K562 (cell line): ENCODE measurements at regions not wholly inside any gene's neighbourhood (a gene's known extent, or its start where the extent isn't known, plus 50 kb on each side); places are given as distances from the start of the nearest gene placed in this dataset.

Source experiments
- ATAC-seq: fragments of 200-7000 bp; cut with Tn5 transposase; 3 replicates; pipeline ENCODE4 v1.9.1; 2020; ENCODE audit warnings: moderate library complexity
- BruUV-seq: library from RNA; stranded (reverse); fragments of 400-500 nt; replicated peaks from 2 replicates; lab custom pipeline; 2021; lab: Mats Ljungman, UMichigan
- CTCF ChIA-PET: fragments of 300-600 bp; formaldehyde crosslinking; extraction: SDS; loops from one replicate; lab custom pipeline; 2021; ENCODE audit warnings: low intra/inter-chr PET ratio; lab: Yijun Ruan, JAX
- POLR2A ChIA-PET: fragments of 300-600, 350-650 bp; sonication (Branson Sonifier 250); formaldehyde crosslinking; extraction: SDS; loops from one replicate; lab custom pipeline; 2021; ENCODE audit warnings: antibody characterized with exemption, inconsistent platforms; lab: Yijun Ruan, JAX
- DNase-seq, 4 experiments: peaks; one replicate each; pipeline versions ENCODE4 v3.0.0 to v3.0.0-alpha.2; 2011 to 2018; ENCODE audit warnings: low spot score in 3 of 4, mixed read lengths in 3 of 4; ENCODE audit errors: extremely low read depth in 1 of 4
- FAIRE-seq: peaks from 2 replicates; lab custom pipeline; 2011; peaks lifted over from hg19 to GRCh38; lab: Jason Lieb, UNC
- H2AFZ ChIP-seq: 2 replicates; pipeline ENCODE4 v1.6.0; 2011; ENCODE audit warnings: low read depth, low read length, control low read depth, inconsistent platforms
- H3K27ac ChIP-seq: fragments of 200-600 bp; 3 replicates; pipeline ENCODE4 v1.8.0; 2011; ENCODE audit warnings: low read depth, mild to moderate bottlenecking, control low read depth, inconsistent platforms, low read length, moderate library complexity, mixed read lengths; ENCODE audit errors: extremely low read depth
- H3K27me3 ChIP-seq, 2 experiments: fragments of 300-600 bp in 1 of 2; 2 replicates in 1 of 2; 3 replicates in 1 of 2; pipeline versions ENCODE4 v1.6.0 to v1.8.0; 2011; ENCODE audit warnings: inconsistent platforms in 2 of 2, low read length in 2 of 2, mild to moderate bottlenecking in 1 of 2, mixed read lengths in 1 of 2, moderate library complexity in 1 of 2; ENCODE audit not compliant: control insufficient read depth in 2 of 2, insufficient read depth in 2 of 2
- H3K36me3 ChIP-seq: fragments of 300-600 bp; 3 replicates; pipeline ENCODE4 v1.8.0; 2011; ENCODE audit warnings: mild to moderate bottlenecking, low read length, inconsistent platforms; ENCODE audit not compliant: control insufficient read depth, insufficient read depth
- H3K4me1 ChIP-seq, 2 experiments: fragments of 200-600 bp in 1 of 2; replicated peaks in 1 of 2; 2 replicates in 1 of 2; 3 replicates in 1 of 2; pipeline versions ENCODE4 v1.5.1 to v1.8.0; 2011; ENCODE audit warnings: inconsistent platforms in 2 of 2, low read length in 2 of 2, mild to moderate bottlenecking in 1 of 2, mixed read lengths in 1 of 2, moderate library complexity in 1 of 2; ENCODE audit not compliant: control insufficient read depth in 2 of 2, insufficient read depth in 2 of 2
- H3K4me2 ChIP-seq: 2 replicates; pipeline ENCODE4 v1.6.1; 2011; ENCODE audit warnings: low read length, control low read depth, inconsistent platforms, mixed read lengths; ENCODE audit not compliant: insufficient read depth
- H3K4me3 ChIP-seq: fragments of 200-600 bp; sonication (generic), shearing (Covaris generic); 2 replicates; pipeline ENCODE4 v1.5.1; 2016; ENCODE audit warnings: control low read depth, inconsistent platforms
- H3K79me2 ChIP-seq: fragments of 200-600 bp; 3 replicates; pipeline ENCODE4 v1.8.0; 2011; ENCODE audit warnings: low read length, inconsistent platforms; ENCODE audit not compliant: control insufficient read depth, insufficient read depth
- H3K9ac ChIP-seq, 2 experiments: 2 replicates each; pipeline versions ENCODE4 v1.6.0 to v1.6.1; 2011; ENCODE audit warnings: low read depth in 2 of 2, low read length in 2 of 2, control low read depth in 1 of 2, inconsistent platforms in 1 of 2, mild to moderate bottlenecking in 1 of 2, mixed read lengths in 1 of 2; ENCODE audit not compliant: insufficient read depth in 1 of 2
- H3K9me1 ChIP-seq: one replicate; pipeline ENCODE4 v1.6.0; 2011; ENCODE audit warnings: inconsistent platforms, mild to moderate bottlenecking, low read length, moderate library complexity; ENCODE audit not compliant: control insufficient read depth, insufficient read depth
- H3K9me3 ChIP-seq: replicated peaks from 2 replicates; pipeline ENCODE4 v1.5.1; 2011; ENCODE audit warnings: low read depth, low read length, inconsistent platforms; ENCODE audit not compliant: control insufficient read depth, insufficient read depth
- H4K20me1 ChIP-seq: replicated peaks from 2 replicates; pipeline ENCODE4 v1.6.1; 2011; ENCODE audit warnings: low read length, inconsistent platforms, mixed read lengths; ENCODE audit not compliant: control insufficient read depth, insufficient read depth
- HNRNPUL1 ChIP-seq: fragments of 200-400 bp; formaldehyde crosslinking; IDR thresholded peaks from 2 replicates; pipeline ENCODE4 v1.6.1; 2017; ENCODE audit warnings: low read length
- MTA2 ChIP-seq: fragments of 450-650 bp; IDR thresholded peaks from 2 replicates; pipeline ENCODE4 v1.6.1; 2016; ENCODE audit warnings: low read depth
- RBM25 ChIP-seq: fragments of 200-400 bp; formaldehyde crosslinking; IDR thresholded peaks from 2 replicates; pipeline ENCODE4 v1.6.1; 2018; ENCODE audit warnings: low read length, low read depth, moderate library complexity; ENCODE audit not compliant: severe bottlenecking
- TAF15 ChIP-seq: fragments of 200-400 bp; formaldehyde crosslinking; IDR thresholded peaks from 2 replicates; pipeline ENCODE4 v1.6.1; 2017; ENCODE audit warnings: mild to moderate bottlenecking, low read depth, low read length, moderate library complexity
- ZFP1 ChIP-seq: fragments of 450-650 bp; formaldehyde crosslinking; IDR thresholded peaks from 2 replicates; pipeline ENCODE4 v1.4.0; 2020; ENCODE audit warnings: mild to moderate bottlenecking, mixed read lengths
- ZNF263 ChIP-seq: sonication (generic); formaldehyde crosslinking; IDR thresholded peaks from 2 replicates; pipeline ENCODE4 v1.8.0; 2022; ENCODE audit warnings: mild to moderate bottlenecking, missing genetic modification reagents, borderline replicate concordance
- WGBS: fragments of 100-300 bp; shearing (Covaris generic); methylation state at CpG from one replicate; pipeline ENCODE4 v1.1.6; 2016; ENCODE audit warnings: low coverage, mixed read lengths; ENCODE audit not compliant: insufficient coverage; ENCODE audit errors: missing lambda C conversion rate; 5-methylcytosine and 5-hydroxymethylcytosine counted together
- in situ Hi-C: fragments of 300-500 bp; cut with MboI; formaldehyde crosslinking; loops from 4 replicates; pipeline ENCODE4 v1.15.0; 2018; ENCODE audit warnings: inconsistent platforms, mixed read lengths
- intact Hi-C: fragments of 100-400 bp; cut with micrococcal nuclease; formaldehyde crosslinking; loops from 2 replicates; pipeline ENCODE4 v1.14.2; 2022

DNA sequence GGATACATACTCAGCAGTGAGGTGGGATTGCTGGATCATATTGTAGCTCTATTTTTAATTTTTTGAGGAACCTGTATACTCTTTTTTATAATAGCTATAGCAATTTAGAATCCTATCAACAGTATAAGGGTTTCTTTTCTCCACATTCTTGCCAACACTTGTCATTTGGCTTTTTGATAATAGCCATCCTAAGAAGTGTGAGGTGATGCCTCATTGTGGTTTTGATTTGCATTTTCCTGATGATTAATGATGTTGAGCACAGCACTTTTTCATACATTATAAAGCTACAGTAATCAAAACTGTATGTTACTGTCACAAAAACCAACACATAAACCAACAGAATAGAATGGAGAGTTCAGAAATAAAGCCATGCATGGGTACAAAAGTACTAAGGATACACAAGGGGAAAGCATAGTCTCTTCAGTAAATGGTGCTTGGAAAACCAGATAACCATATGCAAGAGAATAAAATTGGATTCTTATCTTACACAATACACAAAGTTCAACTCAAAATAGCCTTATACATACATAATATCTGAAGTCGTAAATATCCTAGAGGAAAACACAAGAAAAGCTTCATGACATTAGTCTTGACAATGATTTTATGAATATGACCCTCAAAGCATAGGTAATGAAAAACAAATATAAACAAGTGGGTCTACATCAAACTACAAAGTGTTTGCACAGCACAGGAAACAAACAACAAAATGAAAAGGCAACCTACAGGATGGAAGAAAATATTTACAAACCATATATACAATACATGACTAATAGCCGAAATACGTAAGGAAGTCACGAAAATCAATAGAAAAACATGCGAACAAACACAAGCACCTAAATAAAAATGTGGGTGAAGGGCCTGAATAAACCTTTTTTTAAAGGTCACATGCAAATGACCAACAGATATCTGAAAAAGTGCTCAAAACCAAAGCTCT lies 287.8 kb upstream of the DAB2 start:
- no peak overlapping the region for H2AFZ ChIP-seq
- CTCF ChIA-PET = no interaction called here
- ATAC-seq (no peak), DNase-seq (no peak), FAIRE-seq (no peak)
- in situ Hi-C loops (loop anchor here (10.0 kb wide), 1 partner anchor 992 kb away; no protein-coding TSS in a partner anchor), intact Hi-C loops (loop anchor here (5.0 to 10.0 kb wide), 2 partner anchors 235 to 1162 kb away; no protein-coding TSS in a partner anchor)
- 0% methylated on average over 5 of the region's 5 CpGs for WGBS
- peaks cover 0 to under 1% of the 10 kb centered on the region in 2 experiments; a peak in 1 of 5 replicates for H3K27me3 ChIP-seq
- no peak overlapping the region for H3K4me2 ChIP-seq
- no peaks in the 10 kb centered on the region for H3K9me3 ChIP-seq
- H4K20me1 ChIP-seq = no peaks in the 10 kb centered on the region
- no peaks in the 10 kb centered on the region for H3K4me1 ChIP-seq
- H3K79me2 ChIP-seq = no peaks in the 10 kb centered on the region
- BruUV-seq = no TSS peak
- no peak overlapping the region for H3K27ac ChIP-seq
- no peaks in the 10 kb centered on the region for H3K9me1 ChIP-seq
- H3K4me3 ChIP-seq = no peak overlapping the region
- H3K36me3 ChIP-seq = no peaks in the 10 kb centered on the region
- POLR2A ChIA-PET = interaction anchor here (0.6 kb wide), 1 partner anchor 964 kb away, joined by 3 read pairs; no protein-coding TSS in a partner anchor
- H3K9ac ChIP-seq = no peak overlapping the region
- no peak for TF ChIP-seq TAF15
- no peak for TF ChIP-seq RBM25
- no peak for TF ChIP-seq ZNF263 (CRISPR knock-in tag)
- TF ChIP-seq ZFP1 (CRISPR knock-in tag) = no peak
- TF ChIP-seq MTA2 = no peak
- no peak for TF ChIP-seq HNRNPUL1
